VCaP (cell line): ENCODE measurements at regions not wholly inside any gene's neighbourhood (a gene's known extent, or its start where the extent isn't known, plus 50 kb on each side); places are given as distances from the start of the nearest gene placed in this dataset.

Experiments used
- H3K27ac ChIP-seq: fragments of 450-650 bp; 2 replicates; pipeline ENCODE4 v1.5.1; 2017
- CTCF ChIP-seq: fragments of 450-650 bp; conservative IDR thresholded peaks from 2 replicates; pipeline ENCODE4 v1.5.1; 2017; ENCODE audit warnings: mild to moderate bottlenecking, moderate library complexity

- no peak for TF ChIP-seq CTCF
- H3K27ac ChIP-seq: no peak overlapping the region
Measured at GRCh38 chr6:77368660-77369313, 94.5 kb downstream of the HTR1B start.

- no peak overlapping the region for H3K27ac ChIP-seq
- no peak for TF ChIP-seq CTCF
Measured at GRCh38 chr6:77366798-77367197, 96.5 kb downstream of the HTR1B start.

GRCh38 chr6:77363702-77364101, 99.6 kb downstream of the HTR1B start:
- no peak for TF ChIP-seq CTCF
- H3K27ac ChIP-seq: no peak overlapping the region

GRCh38 chr6:77362055-77362454, 101.2 kb downstream of the HTR1B start:
- H3K27ac ChIP-seq: no peak overlapping the region
- TF ChIP-seq CTCF: no peak

- TF ChIP-seq CTCF: no peak
- no peak overlapping the region for H3K27ac ChIP-seq
Measured at GRCh38 chr6:77361018-77361417, 102.3 kb downstream of the HTR1B start.

- no peak for TF ChIP-seq CTCF
- H3K27ac ChIP-seq: no peak overlapping the region
Measured at GRCh38 chr6:77356821-77357220, 106.5 kb downstream of the HTR1B start.

- TF ChIP-seq CTCF: no peak
- H3K27ac ChIP-seq: no peak overlapping the region
Measured at GRCh38 chr6:77354581-77354980, 108.7 kb downstream of the HTR1B start.
